CD8-positive, alpha-beta memory T cell (primary cell): ENCODE measurements at regions not wholly inside any gene's neighbourhood (a gene's known extent, or its start where the extent isn't known, plus 50 kb on each side); places are given as distances from the start of the nearest gene placed in this dataset.
"Not testable (repeated sequence)": the region's sequence is repeated elsewhere in the genome, so short reads cannot be mapped to it uniquely, and the experiment has no call there.

Source experiments
- CTCF ChIA-PET: fragments of 350-600 bp; sonication (Branson Sonifier 250); formaldehyde crosslinking; loops from one replicate; lab custom pipeline; 2021; ENCODE audit warnings: antibody characterized with exemption; lab: Charles Lee
- POLR2A ChIA-PET: fragments of 350-600 bp; sonication (Branson Sonifier 250); formaldehyde crosslinking; loops from one replicate; lab custom pipeline; 2021; ENCODE audit warnings: antibody characterized with exemption; lab: Charles Lee
- DNase-seq, 5 donors: peaks; one replicate each; pipeline versions ENCODE4 v3.0.0 to v3.0.0-alpha.2; 2020 to 2022; ENCODE audit warnings: mixed read lengths in 1 of 5
- H3K27ac ChIP-seq: one replicate; pipeline ENCODE4 v1.7.0; 2013; ENCODE audit warnings: low read depth, mild to moderate bottlenecking, low read length, moderate library complexity
- H3K27me3 ChIP-seq: 2 replicates; pipeline ENCODE4 v1.7.0; 2013; ENCODE audit warnings: low read length, mild to moderate bottlenecking; ENCODE audit not compliant: insufficient read depth, poor library complexity, severe bottlenecking
- H3K36me3 ChIP-seq: 2 replicates; pipeline ENCODE4 v1.7.0; 2013; ENCODE audit warnings: mild to moderate bottlenecking, low read length, moderate library complexity; ENCODE audit not compliant: insufficient read depth
- H3K4me1 ChIP-seq: 2 replicates; pipeline ENCODE4 v1.7.0; 2013; ENCODE audit warnings: mild to moderate bottlenecking, low read length, moderate library complexity; ENCODE audit not compliant: insufficient read depth
- H3K4me3 ChIP-seq: 2 replicates; pipeline ENCODE4 v1.7.0; 2013; ENCODE audit warnings: mild to moderate bottlenecking, low read length
- H3K9me3 ChIP-seq: 2 replicates; pipeline ENCODE4 v1.7.0; 2013; ENCODE audit warnings: mild to moderate bottlenecking, low read length
- H3K27ac Mint-ChIP-seq, 8 donors: one replicate each; pipeline ENCODE4 v1.8.0; 2020 to 2021; ENCODE audit warnings: mixed read lengths in 8 of 8, mild to moderate bottlenecking in 6 of 8, inconsistent platforms in 3 of 8, moderate library complexity in 3 of 8
- H3K27me3 Mint-ChIP-seq, 2 donors: one replicate each; pipeline ENCODE4 v1.8.0; 2020 to 2021; ENCODE audit warnings: mixed read lengths in 2 of 2, mild to moderate bottlenecking in 1 of 2, moderate library complexity in 1 of 2
- H3K36me3 Mint-ChIP-seq, 3 donors: one replicate each; pipeline ENCODE4 v1.8.0; 2020 to 2021; ENCODE audit warnings: mixed read lengths in 3 of 3, inconsistent platforms in 1 of 3, mild to moderate bottlenecking in 1 of 3
- H3K4me1 Mint-ChIP-seq, 3 donors: one replicate each; pipeline ENCODE4 v1.8.0; 2020 to 2021; ENCODE audit warnings: mixed read lengths in 3 of 3, inconsistent platforms in 1 of 3, mild to moderate bottlenecking in 1 of 3
- H3K4me3 Mint-ChIP-seq, 7 donors: one replicate each; pipeline ENCODE4 v1.8.0; 2020 to 2021; ENCODE audit warnings: mixed read lengths in 7 of 7, mild to moderate bottlenecking in 6 of 7, moderate library complexity in 4 of 7, inconsistent platforms in 2 of 7
- H3K9me3 Mint-ChIP-seq, 5 donors: one replicate each; pipeline ENCODE4 v1.8.0; 2020 to 2022; ENCODE audit warnings: mixed read lengths in 5 of 5, mild to moderate bottlenecking in 3 of 5, moderate library complexity in 2 of 5, inconsistent platforms in 1 of 5

GRCh38 chr1:120534361-120535047 lies 119.7 kb downstream of the NBPF8 start:
- H3K27me3 ChIP-seq, H3K9me3 Mint-ChIP-seq, H3K4me1 ChIP-seq, H3K27ac ChIP-seq, CTCF ChIA-PET, H3K36me3 ChIP-seq, H3K36me3 Mint-ChIP-seq, POLR2A ChIA-PET, H3K9me3 ChIP-seq, H3K4me3 ChIP-seq, H3K27me3 Mint-ChIP-seq: not testable (repeated sequence)
- Mint-ChIP-seq H3K4me1 (peaks cover 14 to 22% (median 18%) of the 10 kb centered on the region in 3 donors), H3K4me3 (peak overlapping the region; percentile 65 to 88 (median 74)), H3K27ac (peak overlapping the region; percentile 67 to 97 (median 92))
- DNase-seq, result peak in 1 of 5 donors; percentile 41

- Mint-ChIP-seq H3K4me3 (peak overlapping the region; percentile 65 to 88 (median 74)), H3K4me1 (peaks cover 14 to 22% (median 18%) of the 10 kb centered on the region in 3 donors), H3K27ac (peak overlapping the region; percentile 67 to 97 (median 92))
- H3K4me3 ChIP-seq, POLR2A ChIA-PET, H3K27me3 ChIP-seq, H3K36me3 Mint-ChIP-seq, H3K36me3 ChIP-seq, H3K9me3 Mint-ChIP-seq, CTCF ChIA-PET, H3K27ac ChIP-seq, DNase-seq, H3K27me3 Mint-ChIP-seq, H3K4me1 ChIP-seq, H3K9me3 ChIP-seq: not testable (repeated sequence)
Observed at GRCh38 chr1:120535052-120535451, 120.2 kb downstream of the NBPF8 start.

- H3K4me1 ChIP-seq, CTCF ChIA-PET, H3K9me3 Mint-ChIP-seq, H3K36me3 ChIP-seq, H3K4me1 Mint-ChIP-seq, H3K27ac ChIP-seq, H3K4me3 ChIP-seq, H3K27me3 ChIP-seq, H3K4me3 Mint-ChIP-seq, H3K9me3 ChIP-seq, H3K27ac Mint-ChIP-seq, DNase-seq, H3K27me3 Mint-ChIP-seq, H3K36me3 Mint-ChIP-seq, POLR2A ChIA-PET: not testable (repeated sequence)
Observed at GRCh38 chr1:120541394-120541793, 126.6 kb downstream of the NBPF8 start.

GRCh38 chr1:120542365-120542764 lies 127.5 kb downstream of the NBPF8 start:
- H3K36me3 Mint-ChIP-seq, POLR2A ChIA-PET, H3K4me3 Mint-ChIP-seq, H3K4me1 ChIP-seq, H3K27ac ChIP-seq, CTCF ChIA-PET, H3K9me3 ChIP-seq, H3K27me3 ChIP-seq, H3K27ac Mint-ChIP-seq, H3K27me3 Mint-ChIP-seq, H3K36me3 ChIP-seq, H3K4me3 ChIP-seq, DNase-seq, H3K4me1 Mint-ChIP-seq, H3K9me3 Mint-ChIP-seq: not testable (repeated sequence)

GRCh38 chr1:120542940-120543339 lies 128.1 kb downstream of the NBPF8 start:
- H3K27ac ChIP-seq, DNase-seq, H3K4me1 ChIP-seq, H3K9me3 Mint-ChIP-seq, H3K27me3 ChIP-seq, H3K4me3 Mint-ChIP-seq, H3K4me1 Mint-ChIP-seq, H3K4me3 ChIP-seq, CTCF ChIA-PET, H3K9me3 ChIP-seq, H3K27ac Mint-ChIP-seq, H3K36me3 ChIP-seq, H3K27me3 Mint-ChIP-seq, POLR2A ChIA-PET, H3K36me3 Mint-ChIP-seq: not testable (repeated sequence)

GRCh38 chr1:120544434-120544833 lies 129.6 kb downstream of the NBPF8 start:
- POLR2A ChIA-PET, H3K9me3 Mint-ChIP-seq: not testable (repeated sequence)

GRCh38 chr1:120550335-120550734 lies 135.5 kb downstream of the NBPF8 start:
- H3K4me3 Mint-ChIP-seq, POLR2A ChIA-PET, H3K9me3 ChIP-seq, H3K9me3 Mint-ChIP-seq, CTCF ChIA-PET, H3K36me3 Mint-ChIP-seq, H3K4me3 ChIP-seq, H3K27ac Mint-ChIP-seq, H3K27ac ChIP-seq, H3K27me3 Mint-ChIP-seq, H3K4me1 ChIP-seq, H3K27me3 ChIP-seq, H3K36me3 ChIP-seq, DNase-seq, H3K4me1 Mint-ChIP-seq: not testable (repeated sequence)

More at GRCh38 chr1:120544434-120544833, 129.6 kb downstream of the NBPF8 start:
- H3K4me1 ChIP-seq, H3K36me3 ChIP-seq, H3K27me3 Mint-ChIP-seq, CTCF ChIA-PET, H3K36me3 Mint-ChIP-seq, H3K27ac ChIP-seq, H3K4me3 ChIP-seq, H3K9me3 ChIP-seq, H3K27me3 ChIP-seq, H3K4me3 Mint-ChIP-seq, H3K4me1 Mint-ChIP-seq, H3K27ac Mint-ChIP-seq: not testable (repeated sequence)
- DNase-seq, result peak; percentile 61 to 87 (median 67)

- H3K4me1 ChIP-seq, H3K9me3 ChIP-seq, H3K27me3 ChIP-seq, H3K27me3 Mint-ChIP-seq, H3K9me3 Mint-ChIP-seq, H3K4me3 ChIP-seq, CTCF ChIA-PET, H3K27ac ChIP-seq, H3K36me3 Mint-ChIP-seq, POLR2A ChIA-PET, DNase-seq, H3K36me3 ChIP-seq: not testable (repeated sequence)
- H3K27ac Mint-ChIP-seq, result peak overlapping the region in 2 of 8 donors; percentile 64 to 92
- peak overlapping the region in 4 of 7 donors; percentile 48 to 70 (median 56) for H3K4me3 Mint-ChIP-seq
- H3K4me1 Mint-ChIP-seq, result peaks cover 6 to 13% (median 8%) of the 10 kb centered on the region in 3 donors
Observed at GRCh38 chr1:120552190-120552589, 137.4 kb downstream of the NBPF8 start.
